Spleen (tissue), 7 donors: ENCODE measurements at regions not wholly inside any gene's neighbourhood (a gene's known extent, or its start where the extent isn't known, plus 50 kb on each side); places are given as distances from the start of the nearest gene placed in this dataset.

ENCODE experiments used
- CTCF ChIP-seq, 11 experiments: fragments of 200-600 bp in 7 of 11; fragments of 450-650 bp in 4 of 11; sonication (generic) in 4 of 11; IDR thresholded peaks in 8 of 11; conservative IDR thresholded peaks in 3 of 11; 1 replicate in 7 of 11; 2 replicates in 4 of 11; pipeline versions ENCODE4 v1.4.0 to v1.8.0; 2016 to 2021; ENCODE audit warnings: antibody characterized with exemption in 11 of 11, inconsistent platforms in 4 of 11, mild to moderate bottlenecking in 1 of 11
- POLR2A ChIP-seq, 3 donors: fragments of 450-650 bp; IDR thresholded peaks; one replicate each; pipeline ENCODE4 v1.5.1; 2017; ENCODE audit warnings: antibody characterized with exemption in 3 of 3, mild to moderate bottlenecking in 1 of 3
- donor health status: DM: no; HTN: no; CAD: no; lungs with moderate emphysema.
- donor health status: DM: no; HTN: no; CAD: no.
- donor health status: DM: no; HTN: no; CAD: no.

- TF ChIP-seq CTCF (IDR thresholded peaks at IDR 0.05 in 8 of 11, conservative IDR thresholded peaks at IDR 0.05 in 3 of 11) (no peak), POLR2A (IDR thresholded peaks at IDR 0.05) (no peak)
Observed at GRCh38 chr4:35358001-35358584, 886.2 kb downstream of the ARAP2 start.
